Thyroid gland (tissue), 4 donors: ENCODE measurements at regions not wholly inside any gene's neighbourhood (a gene's known extent, or its start where the extent isn't known, plus 50 kb on each side); places are given as distances from the start of the nearest gene placed in this dataset.

Source experiments
- DNase-seq, 2 donors: peaks; one replicate each; pipeline ENCODE4 v3.0.0-alpha.2; 2019
- H3K27ac ChIP-seq, 3 donors: fragments of 200-600 bp; sonication (generic); 1 replicate in 2 of 3; 2 replicates in 1 of 3; pipeline ENCODE4 v1.5.1; 2016 to 2019; ENCODE audit warnings: mild to moderate bottlenecking in 1 of 3, moderate library complexity in 1 of 3
- H3K27me3 ChIP-seq: fragments of 200-600 bp; sonication (generic); one replicate; pipeline ENCODE4 v1.5.1; 2019
- H3K36me3 ChIP-seq, 2 donors: fragments of 200-600 bp; sonication (generic); one replicate each; pipeline ENCODE4 v1.5.1; 2016 to 2019
- H3K4me1 ChIP-seq, 2 donors: fragments of 200-600 bp; sonication (generic); one replicate each; pipeline ENCODE4 v1.5.1; 2017 to 2019
- H3K4me3 ChIP-seq, 3 donors: fragments of 200-600 bp; sonication (generic); replicated peaks in 1 of 3; 1 replicate in 2 of 3; 2 replicates in 1 of 3; pipeline ENCODE4 v1.5.1; 2016; ENCODE audit warnings: mild to moderate bottlenecking in 1 of 3
- H3K9me3 ChIP-seq: fragments of 200-600 bp; sonication (generic); one replicate; pipeline ENCODE4 v1.5.1; 2017
- POLR2A ChIP-seq, 2 donors: fragments of 450-650 bp; IDR thresholded peaks; one replicate each; pipeline ENCODE4 v1.6.1; 2017; ENCODE audit warnings: antibody characterized with exemption in 2 of 2, mild to moderate bottlenecking in 2 of 2, moderate library complexity in 1 of 2
- WGBS, 2 donors: methylation state at CpG; one replicate each; pipeline ENCODE4 v1.1.5; 2017; 5-methylcytosine and 5-hydroxymethylcytosine counted together
- intact Hi-C: fragments of 100-400 bp; cut with DNase I; formaldehyde crosslinking; loops from one replicate; pipeline ENCODE4 v1.15.1; 2023
- TF ChIP-seq, protein P1 (sequence below), 6 experiments: fragments of 200-600 bp in 3 of 6; fragments of 450-650 bp in 3 of 6; sonication (generic) in 3 of 6; IDR thresholded peaks; one replicate each; pipeline ENCODE4 v1.5.1; 2016 to 2019; ENCODE audit warnings: antibody characterized with exemption in 6 of 6, mild to moderate bottlenecking in 2 of 6, inconsistent platforms in 1 of 6, moderate library complexity in 1 of 6

DNA sequence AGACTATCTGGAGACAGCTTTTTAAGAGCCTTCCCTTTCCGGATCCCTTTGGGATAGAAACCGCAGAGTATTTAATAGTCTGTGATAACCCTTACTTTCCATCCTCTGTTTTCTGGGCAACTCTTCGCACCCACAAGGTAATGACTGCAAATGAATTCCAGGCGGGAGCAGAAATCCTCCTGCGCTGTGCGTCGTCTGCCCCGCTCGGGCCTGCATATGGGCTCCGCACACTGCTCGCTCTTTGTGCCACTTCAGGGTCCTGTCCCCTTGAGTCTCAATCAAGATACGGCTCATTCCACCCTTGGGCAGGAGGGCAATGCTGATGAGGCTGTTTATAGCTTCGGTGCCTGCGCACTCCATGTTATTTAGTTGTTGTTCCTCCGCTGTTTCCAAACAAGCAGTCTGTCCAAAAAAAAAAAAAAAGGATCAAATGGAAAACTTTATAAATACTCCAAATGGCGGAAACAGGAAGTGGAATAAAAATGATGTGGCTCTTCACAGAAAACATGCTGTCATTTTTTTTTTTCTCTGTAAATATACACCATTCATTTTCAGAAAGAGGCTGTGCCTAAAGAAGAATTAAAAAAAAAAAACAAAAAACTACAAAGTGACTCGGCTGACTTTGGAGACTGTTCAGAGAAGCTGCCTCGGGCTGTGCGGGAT, 169.6 kb upstream of the GMDS start:
- TF ChIP-seq, protein P1, sequence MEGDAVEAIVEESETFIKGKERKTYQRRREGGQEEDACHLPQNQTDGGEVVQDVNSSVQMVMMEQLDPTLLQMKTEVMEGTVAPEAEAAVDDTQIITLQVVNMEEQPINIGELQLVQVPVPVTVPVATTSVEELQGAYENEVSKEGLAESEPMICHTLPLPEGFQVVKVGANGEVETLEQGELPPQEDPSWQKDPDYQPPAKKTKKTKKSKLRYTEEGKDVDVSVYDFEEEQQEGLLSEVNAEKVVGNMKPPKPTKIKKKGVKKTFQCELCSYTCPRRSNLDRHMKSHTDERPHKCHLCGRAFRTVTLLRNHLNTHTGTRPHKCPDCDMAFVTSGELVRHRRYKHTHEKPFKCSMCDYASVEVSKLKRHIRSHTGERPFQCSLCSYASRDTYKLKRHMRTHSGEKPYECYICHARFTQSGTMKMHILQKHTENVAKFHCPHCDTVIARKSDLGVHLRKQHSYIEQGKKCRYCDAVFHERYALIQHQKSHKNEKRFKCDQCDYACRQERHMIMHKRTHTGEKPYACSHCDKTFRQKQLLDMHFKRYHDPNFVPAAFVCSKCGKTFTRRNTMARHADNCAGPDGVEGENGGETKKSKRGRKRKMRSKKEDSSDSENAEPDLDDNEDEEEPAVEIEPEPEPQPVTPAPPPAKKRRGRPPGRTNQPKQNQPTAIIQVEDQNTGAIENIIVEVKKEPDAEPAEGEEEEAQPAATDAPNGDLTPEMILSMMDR (IDR thresholded peaks at IDR 0.05) = no peak
- no peak for TF ChIP-seq POLR2A (IDR thresholded peaks at IDR 0.05)
- no peak overlapping the region for H3K4me3 ChIP-seq
- no peaks in the 10 kb centered on the region for H3K9me3 ChIP-seq
- H3K4me1 ChIP-seq = no peaks in the 10 kb centered on the region
- no peaks in the 10 kb centered on the region for H3K36me3 ChIP-seq
- DNase-seq = no peak
- intact Hi-C loops = no loop called here
- H3K27ac ChIP-seq = no peak overlapping the region
- no peaks in the 10 kb centered on the region for H3K27me3 ChIP-seq
- 87 to 88% methylated on average over 19 of the region's 19 CpGs for WGBS, 2 donors

DNA sequence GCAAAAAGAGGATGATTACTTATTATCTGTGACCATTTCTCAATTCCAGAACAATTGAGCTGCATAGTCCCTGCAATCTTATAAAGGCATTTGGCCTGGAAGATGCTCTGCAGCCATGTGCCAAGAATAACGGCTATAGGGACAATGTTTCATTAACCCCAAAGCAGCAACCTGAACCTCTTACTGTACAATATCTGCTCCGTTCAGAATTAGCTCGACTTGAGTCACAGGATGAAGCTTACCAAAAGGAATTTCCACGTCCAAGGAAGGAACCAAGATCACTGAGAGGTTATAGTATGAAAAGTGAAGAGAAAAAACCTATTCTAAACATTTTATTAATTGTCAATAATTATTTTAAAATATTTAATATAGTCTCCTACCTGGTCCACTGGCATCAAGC, 167.3 kb upstream of the GMDS start:
- no peak for DNase-seq
- Histone ChIP-seq H3K36me3 (no peaks in the 10 kb centered on the region), H3K4me1 (no peaks in the 10 kb centered on the region), H3K4me3 (no peak overlapping the region), H3K27me3 (no peaks in the 10 kb centered on the region), H3K27ac (no peak overlapping the region), H3K9me3 (no peaks in the 10 kb centered on the region)
- WGBS, 2 donors = 80 to 85% methylated on average over 4 of the region's 4 CpGs
- intact Hi-C loops = no loop called here
- TF ChIP-seq POLR2A (IDR thresholded peaks at IDR 0.05) = no peak
- TF ChIP-seq, protein P1 (IDR thresholded peaks at IDR 0.05) = no peak

DNA sequence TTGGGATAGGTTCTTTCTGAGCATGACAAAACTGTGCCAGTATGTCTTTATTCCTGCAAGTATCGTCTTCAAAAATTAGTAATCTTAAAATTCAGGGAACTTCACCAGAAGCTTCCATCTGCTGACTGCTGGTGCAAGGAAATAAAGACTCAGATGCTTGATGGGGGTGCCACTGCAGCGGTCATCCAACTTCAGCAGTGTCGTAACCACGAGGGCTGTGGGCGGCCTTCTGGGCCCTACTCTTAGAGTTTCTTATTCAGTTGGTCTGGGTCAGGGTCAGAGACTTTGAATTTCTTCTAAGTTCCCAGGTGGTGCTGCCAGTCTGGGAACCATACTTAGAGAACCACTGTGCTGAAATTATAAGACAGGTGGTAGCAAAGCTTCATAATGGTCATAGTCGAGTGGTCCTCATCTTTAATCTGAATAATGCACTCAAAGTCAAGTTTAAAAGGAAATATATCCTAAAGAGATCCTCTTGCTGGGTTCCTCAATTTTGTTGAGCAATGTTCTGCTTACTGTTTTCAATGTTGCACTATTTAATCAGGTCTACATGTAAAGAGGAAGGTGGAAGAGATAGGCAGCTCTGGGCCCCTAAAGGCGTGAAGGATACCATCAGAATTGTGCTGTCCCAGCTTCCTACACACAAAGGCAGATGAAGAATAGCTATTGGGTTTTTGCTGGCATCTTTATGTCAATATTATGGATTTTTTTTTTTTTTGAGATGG, 165.4 kb upstream of the GMDS start:
- DNase-seq = no peak
- no peak overlapping the region for H3K4me3 ChIP-seq
- no peaks in the 10 kb centered on the region for H3K4me1 ChIP-seq
- intact Hi-C loops = no loop called here
- no peaks in the 10 kb centered on the region for H3K27me3 ChIP-seq
- no peaks in the 10 kb centered on the region for H3K9me3 ChIP-seq
- 95 to 98% methylated on average over 7 of the region's 7 CpGs for WGBS, 2 donors
- H3K36me3 ChIP-seq = no peaks in the 10 kb centered on the region
- TF ChIP-seq POLR2A (IDR thresholded peaks at IDR 0.05) = no peak
- TF ChIP-seq, protein P1 (IDR thresholded peaks at IDR 0.05) = no peak
- no peak overlapping the region for H3K27ac ChIP-seq

DNA sequence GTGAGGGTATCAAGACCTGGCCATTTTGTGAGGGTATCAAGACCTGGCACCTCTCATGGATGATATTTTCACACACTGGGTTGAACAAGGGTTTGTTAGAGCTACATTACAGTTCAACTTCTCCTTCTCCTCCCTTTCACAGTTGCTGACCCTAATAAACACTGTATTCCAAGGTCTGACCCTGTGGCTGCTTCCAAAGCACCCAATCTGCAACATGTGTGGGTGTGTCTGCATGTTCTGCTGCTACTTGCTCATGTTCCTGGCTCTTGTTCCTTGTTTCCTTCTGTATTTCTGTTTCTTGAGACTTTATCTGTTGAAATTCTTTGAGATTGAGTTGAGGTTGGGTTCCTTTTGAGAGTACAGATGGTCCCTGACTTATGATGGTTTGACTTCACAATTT, 162.1 kb upstream of the GMDS start:
- no peaks in the 10 kb centered on the region for H3K27me3 ChIP-seq
- H3K4me1 ChIP-seq = no peaks in the 10 kb centered on the region
- no peak for TF ChIP-seq POLR2A (IDR thresholded peaks at IDR 0.05)
- TF ChIP-seq, protein P1 (IDR thresholded peaks at IDR 0.05) = no peak
- no peak overlapping the region for H3K27ac ChIP-seq
- no peak for DNase-seq
- intact Hi-C loops = no loop called here
- H3K36me3 ChIP-seq = no peaks in the 10 kb centered on the region
- H3K4me3 ChIP-seq = no peak overlapping the region
- no peaks in the 10 kb centered on the region for H3K9me3 ChIP-seq

DNA sequence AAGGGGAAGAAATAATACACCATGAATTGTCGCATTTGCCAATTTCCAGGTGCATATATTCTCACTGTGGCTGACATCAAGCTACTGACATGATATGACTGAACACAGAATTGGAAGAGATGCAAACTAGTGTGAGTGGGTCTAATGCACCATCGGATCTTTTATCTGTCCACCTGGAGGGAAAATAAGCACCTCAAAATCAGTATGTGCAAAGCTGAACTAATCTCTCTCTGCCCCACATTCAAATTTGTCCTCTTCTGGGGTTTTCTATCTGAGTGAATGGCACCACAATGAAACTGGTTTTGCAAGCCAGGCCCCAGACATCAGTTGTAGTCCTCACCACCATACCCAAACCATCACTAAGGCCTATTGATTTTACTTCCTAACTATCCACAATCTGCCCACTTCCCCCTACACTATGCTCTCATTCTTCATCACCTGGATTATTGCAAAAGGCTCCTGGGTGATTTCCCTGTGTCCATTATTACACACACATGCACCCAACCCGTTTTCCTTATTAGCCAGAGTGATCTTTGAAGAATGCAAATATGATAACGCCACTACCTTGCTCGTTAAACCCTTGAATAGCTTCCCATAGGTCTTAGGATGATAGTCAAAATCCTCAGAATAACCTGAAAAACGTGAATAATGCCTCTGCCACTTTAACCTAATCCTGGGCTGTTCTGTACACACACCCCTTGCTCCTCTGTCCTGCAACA, 159.0 kb upstream of the GMDS start:
- Histone ChIP-seq H3K36me3 (no peaks in the 10 kb centered on the region), H3K27me3 (no peaks in the 10 kb centered on the region), H3K4me3 (no peak overlapping the region), H3K9me3 (no peaks in the 10 kb centered on the region), H3K4me1 (no peaks in the 10 kb centered on the region), H3K27ac (no peak overlapping the region)
- intact Hi-C loops = no loop called here
- no peak for TF ChIP-seq POLR2A (IDR thresholded peaks at IDR 0.05)
- TF ChIP-seq, protein P1 (IDR thresholded peaks at IDR 0.05) = no peak
- 92 to 94% methylated on average over 6 of the region's 6 CpGs for whole genome bisulfite sequencing, 2 donors
- DNase-seq = no peak
